ENCODE measurements at regions not wholly inside any gene's neighbourhood (a gene's known extent, or its start where the extent isn't known, plus 50 kb on each side); places are given as distances from the start of the nearest gene placed in this dataset.
"Not testable (repeated sequence)": the region's sequence is repeated elsewhere in the genome, so short reads cannot be mapped to it uniquely, and the experiment has no call there.

GRCh38 chr13:109986851-109987250 lies 200.5 kb upstream of the IRS2 start:
- no peak overlapping the region for H3K4me3 ChIP-seq
- H3K36me3 ChIP-seq (replicated peaks in 1 of 2), result no peaks in the 10 kb centered on the region
- H3K27me3 ChIP-seq, result no peaks in the 10 kb centered on the region
- 94 to 96% (median 96%) methylated on average over 1 of the region's 1 CpG for WGBS, 4 donors
- DNase-seq, result no peak
- no peaks in the 10 kb centered on the region for H3K9me3 ChIP-seq (replicated peaks in 1 of 3)
- H3K4me1 ChIP-seq (replicated peaks in 1 of 2), result no peaks in the 10 kb centered on the region
- no peak overlapping the region for H3K27ac ChIP-seq
- no peak for TF ChIP-seq POLR2A (IDR thresholded peaks at IDR 0.05)
- TF ChIP-seq CTCF (IDR thresholded peaks at IDR 0.05), result no peak
- intact Hi-C loops (cut with DNase I), result no loop called here

- Histone ChIP-seq H3K27ac (no peak overlapping the region), H3K27me3 (no peaks in the 10 kb centered on the region), H3K4me1 (replicated peaks in 1 of 2) (no peaks in the 10 kb centered on the region), H3K36me3 (replicated peaks in 1 of 2) (no peaks in the 10 kb centered on the region), H3K9me3 (replicated peaks in 1 of 3) (no peaks in the 10 kb centered on the region), H3K4me3 (no peak overlapping the region)
- no peak for DNase-seq
- intact Hi-C loops (cut with DNase I), result no loop called here
- TF ChIP-seq POLR2A (IDR thresholded peaks at IDR 0.05) (no peak), CTCF (IDR thresholded peaks at IDR 0.05) (no peak)
- 64 to 75% (median 71%) methylated on average over 6 of the region's 6 CpGs for WGBS, 4 donors
These were observed 199.6 kb upstream of the IRS2 start for GRCh38 chr13:109985871-109986450.

GRCh38 chr13:109983447-109983846 lies 197.1 kb upstream of the IRS2 start:
- H3K36me3 ChIP-seq (replicated peaks in 1 of 2), result no peaks in the 10 kb centered on the region
- intact Hi-C loops (cut with DNase I), result no loop called here
- H3K4me1 ChIP-seq (replicated peaks in 1 of 2), result no peaks in the 10 kb centered on the region
- H3K4me3 ChIP-seq, result no peak overlapping the region
- no peaks in the 10 kb centered on the region for H3K27me3 ChIP-seq
- WGBS, 4 donors, result 50 to 59% (median 58%) methylated on average over 7 of the region's 7 CpGs
- DNase-seq, result no peak
- no peak overlapping the region for H3K27ac ChIP-seq
- no peaks in the 10 kb centered on the region for H3K9me3 ChIP-seq (replicated peaks in 1 of 3)
- TF ChIP-seq CTCF (IDR thresholded peaks at IDR 0.05) (no peak), POLR2A (IDR thresholded peaks at IDR 0.05) (no peak)

GRCh38 chr13:109981000-109981399 lies 194.6 kb upstream of the IRS2 start:
- Histone ChIP-seq H3K27ac (no peak overlapping the region), H3K4me1 (replicated peaks in 1 of 2) (no peaks in the 10 kb centered on the region), H3K36me3 (replicated peaks in 1 of 2) (no peaks in the 10 kb centered on the region), H3K9me3 (replicated peaks in 1 of 3) (no peaks in the 10 kb centered on the region), H3K27me3 (no peaks in the 10 kb centered on the region), H3K4me3 (no peak overlapping the region)
- TF ChIP-seq POLR2A (IDR thresholded peaks at IDR 0.05) (no peak), CTCF (IDR thresholded peaks at IDR 0.05) (no peak)
- 76 to 85% (median 77%) methylated on average over 4 of the region's 4 CpGs for WGBS, 4 donors
- DNase-seq, result no peak
- intact Hi-C loops (cut with DNase I), result no loop called here

GRCh38 chr13:109979676-109980075 lies 193.3 kb upstream of the IRS2 start:
- H3K4me3 ChIP-seq; DNase-seq; H3K4me1 ChIP-seq (replicated peaks in 1 of 2); H3K27ac ChIP-seq; H3K36me3 ChIP-seq (replicated peaks in 1 of 2); H3K27me3 ChIP-seq; intact Hi-C loops (cut with DNase I); H3K9me3 ChIP-seq (replicated peaks in 1 of 3): not testable (repeated sequence)
- 91 to 97% (median 95%) methylated on average over 3 of the region's 3 CpGs for WGBS, 4 donors

All from adrenal gland (tissue), 9 donors.